ENCODE measurements at regions not wholly inside any gene's neighbourhood (a gene's known extent, or its start where the extent isn't known, plus 50 kb on each side); places are given as distances from the start of the nearest gene placed in this dataset.

- TF ChIP-seq CTCF (IDR thresholded peaks at IDR 0.05) (no peak), POLR2A (IDR thresholded peaks at IDR 0.05) (no peak), EP300 (IDR thresholded peaks at IDR 0.05) (no peak)
Observed at GRCh38 chr15:95591886-95592285, 738.6 kb upstream of the NR2F2 start.
